Liver (tissue), 8 donors: ENCODE measurements at regions not wholly inside any gene's neighbourhood (a gene's known extent, or its start where the extent isn't known, plus 50 kb on each side); places are given as distances from the start of the nearest gene placed in this dataset.

ENCODE experiments used
- DNase-seq: peaks from one replicate; pipeline ENCODE4 v3.0.0-alpha.2; 2017; ENCODE audit warnings: low spot score
- H3K27ac ChIP-seq, 2 donors: one replicate each; pipeline ENCODE4 v1.7.0; 2013; ENCODE audit warnings: inconsistent platforms in 2 of 2, low read length in 2 of 2, control low read depth in 1 of 2, low read depth in 1 of 2, mild to moderate bottlenecking in 1 of 2
- H3K27me3 ChIP-seq, 4 donors: one replicate each; pipeline versions ENCODE4 v1.6.1 to v1.7.0; 2013; ENCODE audit warnings: low read length in 3 of 4, inconsistent platforms in 1 of 4, mild to moderate bottlenecking in 1 of 4, moderate library complexity in 1 of 4; ENCODE audit not compliant: control insufficient read depth in 4 of 4, insufficient read depth in 4 of 4
- H3K36me3 ChIP-seq, 4 donors: one replicate each; pipeline versions ENCODE4 v1.6.1 to v1.7.0; 2013; ENCODE audit warnings: low read length in 3 of 4, mild to moderate bottlenecking in 3 of 4, low read depth in 1 of 4, moderate library complexity in 1 of 4; ENCODE audit not compliant: control insufficient read depth in 4 of 4, insufficient read depth in 3 of 4
- H3K4me1 ChIP-seq, 4 donors: one replicate each; pipeline versions ENCODE4 v1.6.1 to v1.7.0; 2013; ENCODE audit warnings: low read length in 3 of 4, mild to moderate bottlenecking in 3 of 4, moderate library complexity in 1 of 4; ENCODE audit not compliant: control insufficient read depth in 4 of 4, insufficient read depth in 4 of 4
- H3K4me3 ChIP-seq, 3 donors: one replicate each; pipeline versions ENCODE4 v1.6.1 to v1.7.0; 2013; ENCODE audit warnings: low read length in 3 of 3, control low read depth in 1 of 3, low read depth in 1 of 3, mild to moderate bottlenecking in 1 of 3
- H3K9ac ChIP-seq, 2 donors: one replicate each; pipeline ENCODE4 v1.7.0; 2013; ENCODE audit warnings: low read length in 2 of 2, mild to moderate bottlenecking in 2 of 2, moderate library complexity in 2 of 2, control low read depth in 1 of 2, low read depth in 1 of 2
- H3K9me3 ChIP-seq, 4 donors: one replicate each; pipeline versions ENCODE4 v1.6.1 to v1.7.0; 2013; ENCODE audit warnings: low read length in 3 of 4; ENCODE audit not compliant: control insufficient read depth in 4 of 4
- ATF3 ChIP-seq: IDR thresholded peaks from 2 replicates; pipeline ENCODE4 v1.6.1; 2016; ENCODE audit warnings: antibody characterized with exemption
- CTCF ChIP-seq: fragments of 150-350 bp; IDR thresholded peaks from 2 replicates; pipeline ENCODE4 v1.5.1; 2017; ENCODE audit warnings: improper control_type of control experiment, low read depth, low read length; ENCODE audit not compliant: missing input control
- EGR1 ChIP-seq, 2 donors: IDR thresholded peaks; 2 replicates each; pipeline ENCODE4 v1.6.1; 2016 to 2018; ENCODE audit warnings: antibody characterized with exemption in 2 of 2, low read depth in 2 of 2
- FOXA1 ChIP-seq: IDR thresholded peaks from 2 replicates; pipeline ENCODE4 v1.6.1; 2016; ENCODE audit warnings: antibody characterized with exemption
- FOXA2 ChIP-seq: IDR thresholded peaks from 2 replicates; pipeline ENCODE4 v1.6.1; 2016; ENCODE audit warnings: antibody characterized with exemption
- GABPA ChIP-seq, 2 donors: IDR thresholded peaks in 1 of 2; conservative IDR thresholded peaks in 1 of 2; 2 replicates each; pipeline ENCODE4 v1.6.1; 2016; ENCODE audit warnings: antibody characterized with exemption in 2 of 2, mild to moderate bottlenecking in 1 of 2, moderate library complexity in 1 of 2
- HNF4A ChIP-seq, 2 donors: conservative IDR thresholded peaks; 2 replicates each; pipeline ENCODE4 v1.6.1; 2016; ENCODE audit warnings: antibody characterized with exemption in 2 of 2, mild to moderate bottlenecking in 2 of 2
- HNF4G ChIP-seq: IDR thresholded peaks from 2 replicates; pipeline ENCODE4 v1.6.1; 2016; ENCODE audit warnings: antibody characterized with exemption
- JUND ChIP-seq, 2 donors: IDR thresholded peaks; 2 replicates each; pipeline ENCODE4 v1.6.1; 2016; ENCODE audit warnings: antibody characterized with exemption in 2 of 2
- MAX ChIP-seq: IDR thresholded peaks from 2 replicates; pipeline ENCODE4 v1.6.1; 2016; ENCODE audit warnings: antibody characterized with exemption
- NR2F2 ChIP-seq: IDR thresholded peaks from 2 replicates; pipeline ENCODE4 v1.6.1; 2016; ENCODE audit warnings: antibody characterized with exemption
- RAD21 ChIP-seq, 2 donors: IDR thresholded peaks; 2 replicates each; pipeline ENCODE4 v1.6.1; 2016; ENCODE audit warnings: antibody characterized with exemption in 2 of 2, mild to moderate bottlenecking in 2 of 2
- REST ChIP-seq: IDR thresholded peaks from 2 replicates; pipeline ENCODE4 v1.6.1; 2016; ENCODE audit warnings: antibody characterized with exemption, mild to moderate bottlenecking
- RXRA ChIP-seq, 2 donors: IDR thresholded peaks; 2 replicates each; pipeline ENCODE4 v1.6.1; 2017 to 2018; ENCODE audit warnings: antibody characterized with exemption in 2 of 2, mild to moderate bottlenecking in 1 of 2
- SP1 ChIP-seq: IDR thresholded peaks from 2 replicates; pipeline ENCODE4 v1.6.1; 2018; ENCODE audit warnings: antibody characterized with exemption, mild to moderate bottlenecking
- TAF1 ChIP-seq: conservative IDR thresholded peaks from 2 replicates; pipeline ENCODE4 v1.6.1; 2016; ENCODE audit warnings: antibody characterized with exemption, mild to moderate bottlenecking
- YY1 ChIP-seq: IDR thresholded peaks from 2 replicates; pipeline ENCODE4 v1.6.1; 2016; ENCODE audit warnings: antibody characterized with exemption, mild to moderate bottlenecking
- WGBS: extraction: QIAGEN DNeasy Blood & Tissue Kit; methylation state at CpG from one replicate; pipeline ENCODE4 v1.1.7; 2013; 5-methylcytosine and 5-hydroxymethylcytosine counted together
- donor health status: healthy.
- donor health status: healthy.
- donor health status: healthy.
- donor health status: healthy.
- donor health status: healthy.

- Histone ChIP-seq H3K36me3 (no peaks in the 10 kb centered on the region), H3K4me1 (no peaks in the 10 kb centered on the region), H3K9me3 (no peaks in the 10 kb centered on the region), H3K27ac (no peak overlapping the region), H3K9ac (no peak overlapping the region), H3K27me3 (peaks cover 0 to 2% (median 0%) of the 10 kb centered on the region in 4 donors), H3K4me3 (no peak overlapping the region)
- TF ChIP-seq RAD21 (IDR thresholded peaks at IDR 0.05) = no peak
- no peak for TF ChIP-seq MAX
- TF ChIP-seq RXRA (IDR thresholded peaks at IDR 0.05) = no peak
- TF ChIP-seq REST = no peak
- TF ChIP-seq NR2F2 = no peak
- no peak for TF ChIP-seq FOXA1
- no peak for TF ChIP-seq EGR1 (IDR thresholded peaks at IDR 0.05; ENCODE audit: low read depth in 2 of 2)
- no peak for TF ChIP-seq CTCF
- TF ChIP-seq TAF1 = no peak
- TF ChIP-seq YY1 = no peak
- TF ChIP-seq HNF4A (conservative IDR thresholded peaks at IDR 0.05) = no peak
- DNase-seq = no peak
- 21% methylated on average over 1 of the region's 1 CpG for WGBS
Observed at GRCh38 chr1:102691592-102692090, 416.7 kb downstream of the COL11A1 start.

- TF ChIP-seq NR2F2 (no peak), JUND (IDR thresholded peaks at IDR 0.05) (no peak), MAX (no peak), TAF1 (no peak), GABPA (IDR thresholded peaks at IDR 0.05 in 1 of 2, conservative IDR thresholded peaks at IDR 0.05 in 1 of 2) (no peak), FOXA2 (no peak), HNF4G (no peak), ATF3 (no peak), RAD21 (IDR thresholded peaks at IDR 0.05) (no peak), YY1 (no peak), EGR1 (IDR thresholded peaks at IDR 0.05; ENCODE audit: low read depth in 2 of 2) (no peak), SP1 (no peak)
- H3K4me3 ChIP-seq = no peak overlapping the region
- WGBS = 73% methylated on average over 2 of the region's 2 CpGs
- no peaks in the 10 kb centered on the region for H3K9me3 ChIP-seq
- H3K4me1 ChIP-seq = no peaks in the 10 kb centered on the region
- H3K27me3 ChIP-seq = peaks cover 0 to 2% (median 0%) of the 10 kb centered on the region in 4 donors
- H3K27ac ChIP-seq = no peak overlapping the region
- H3K36me3 ChIP-seq = no peaks in the 10 kb centered on the region
- no peak for DNase-seq
- no peak overlapping the region for H3K9ac ChIP-seq
Observed at GRCh38 chr1:102687383-102687782, 420.9 kb downstream of the COL11A1 start.
